Heart left ventricle (tissue), 16 donors: ENCODE measurements at regions not wholly inside any gene's neighbourhood (a gene's known extent, or its start where the extent isn't known, plus 50 kb on each side); places are given as distances from the start of the nearest gene placed in this dataset.
"Not testable (repeated sequence)": the region's sequence is repeated elsewhere in the genome, so short reads cannot be mapped to it uniquely, and the experiment has no call there.

Source experiments
- ATAC-seq, 4 donors: fragments of 200-7000 bp; cut with Tn5 transposase; one replicate each; pipeline ENCODE4 v1.9.1; 2020 to 2022; ENCODE audit warnings: moderate library complexity in 4 of 4, mild to moderate bottlenecking in 3 of 4, moderate number of reproducible peaks in 1 of 4
- DNase-seq, 5 donors: peaks; one replicate each; pipeline ENCODE4 v3.0.0-alpha.2; 2020
- H3K27ac ChIP-seq, 12 donors: fragments of 200-600 bp; sonication (generic) in 4 of 12; one replicate each; pipeline versions ENCODE4 v1.5.0 to v1.8.0; 2016 to 2022; ENCODE audit warnings: mild to moderate bottlenecking in 2 of 12
- H3K27me3 ChIP-seq, 9 donors: fragments of 200-600 bp; sonication (generic) in 2 of 9; one replicate each; pipeline versions ENCODE4 v1.5.1 to v1.8.0; 2016 to 2022; ENCODE audit warnings: mild to moderate bottlenecking in 3 of 9
- H3K36me3 ChIP-seq, 9 donors: fragments of 200-600 bp; sonication (generic) in 2 of 9; one replicate each; pipeline versions ENCODE4 v1.5.0 to v1.8.0; 2018 to 2022; ENCODE audit warnings: mild to moderate bottlenecking in 2 of 9
- H3K4me1 ChIP-seq, 12 donors: fragments of 200-600 bp; sonication (generic) in 4 of 12; one replicate each; pipeline versions ENCODE4 v1.5.0 to v1.8.0; 2016 to 2022; ENCODE audit warnings: mild to moderate bottlenecking in 3 of 12
- H3K4me3 ChIP-seq, 12 donors: fragments of 200-600 bp; sonication (generic) in 4 of 12; one replicate each; pipeline versions ENCODE4 v1.5.0 to v1.8.0; 2017 to 2022; ENCODE audit warnings: mild to moderate bottlenecking in 9 of 12, moderate library complexity in 4 of 12
- H3K9me3 ChIP-seq, 12 donors: fragments of 200-600 bp; sonication (generic) in 4 of 12; one replicate each; pipeline versions ENCODE4 v1.5.0 to v1.8.0; 2016 to 2022; ENCODE audit warnings: mild to moderate bottlenecking in 1 of 12
- POLR2A ChIP-seq, 2 donors: fragments of 450-650 bp; IDR thresholded peaks; one replicate each; pipeline ENCODE4 v1.6.1; 2017; ENCODE audit warnings: antibody characterized with exemption in 2 of 2, mild to moderate bottlenecking in 2 of 2, moderate library complexity in 2 of 2
- WGBS, 4 donors: extraction: QIAGEN DNeasy Blood & Tissue Kit in 2 of 4; methylation state at CpG; one replicate each; pipeline versions ENCODE4 v1.1.5 to v1.1.7; 2013 to 2018; 5-methylcytosine and 5-hydroxymethylcytosine counted together
- intact Hi-C, 10 donors: fragments of 100-400 bp; cut with DNase I; formaldehyde crosslinking; loops; one replicate each; pipeline versions ENCODE4 v1.11.1 to v1.14.2; 2022
- TF ChIP-seq, protein P1 (sequence below), 12 donors: fragments of 200-600 bp; sonication (generic) in 4 of 12; IDR thresholded peaks; one replicate each; pipeline versions ENCODE4 v1.5.0 to v1.8.0; 2018 to 2022; ENCODE audit warnings: antibody characterized with exemption in 12 of 12, mild to moderate bottlenecking in 5 of 12
- donor health status: ischemic (EF 13 %, LVEDD 7.1; RV severe dilation, severe dysfunction).
- donor health status: healthy with polysubstance abuse.
- donor health status: DM: no; HTN: yes; CAD: no.
- donor health status: DM: no; HTN: no; CAD: no.
- donor health status: ischemic (EF 25% LVEDD 6.9; RV normal size, moderate dysfunction).
- donor health status: ischemic (EF 25% LVEDD 5.7; RV mildly dilated, moderate dysfunction).
- donor health status: healthy.
- donor health status: DM: yes; HTN: yes; CAD: no.
- donor health status: ischemic (EF 35%, LVEDD 5.7; RV mildly dilated, moderate dysfunction).
- donor health status: nonischemic (EF 11% LVEDD 7.7; RV severe dilation, severe dysfunction).
- donor health status: DM: yes; HTN: yes; CAD: no.
- donor health status: PGD.
- donor health status: ischemic (EF 29% LVEDD 5.4; RV normal size, mild dysfunction).
- donor health status: nonischemic (EF 23%, LVEDD 6.1; RV moderate dilation, normal function).

DNA sequence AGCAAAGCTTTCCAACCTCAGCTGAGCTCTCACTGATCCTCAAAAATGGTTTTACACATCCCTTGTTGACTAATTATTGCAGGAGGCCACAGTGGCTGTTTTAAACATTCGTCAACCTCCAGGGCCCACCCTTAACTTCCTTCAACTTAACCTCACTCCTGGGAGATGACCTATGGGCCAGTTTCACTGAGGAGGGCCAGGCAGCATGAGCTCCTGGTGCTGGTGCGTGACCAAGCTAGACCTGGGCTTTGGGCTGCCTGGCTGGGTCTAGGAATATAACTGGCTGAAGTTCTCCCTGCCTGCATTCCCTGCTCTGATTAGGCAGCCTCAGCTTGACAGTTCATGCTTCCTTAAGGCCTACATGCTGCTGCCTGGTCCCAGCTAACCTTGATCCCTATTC lies 273.7 kb upstream of the ATP11B start:
- no peak for DNase-seq
- no peak for TF ChIP-seq POLR2A (IDR thresholded peaks at IDR 0.05)
- TF ChIP-seq, protein P1, sequence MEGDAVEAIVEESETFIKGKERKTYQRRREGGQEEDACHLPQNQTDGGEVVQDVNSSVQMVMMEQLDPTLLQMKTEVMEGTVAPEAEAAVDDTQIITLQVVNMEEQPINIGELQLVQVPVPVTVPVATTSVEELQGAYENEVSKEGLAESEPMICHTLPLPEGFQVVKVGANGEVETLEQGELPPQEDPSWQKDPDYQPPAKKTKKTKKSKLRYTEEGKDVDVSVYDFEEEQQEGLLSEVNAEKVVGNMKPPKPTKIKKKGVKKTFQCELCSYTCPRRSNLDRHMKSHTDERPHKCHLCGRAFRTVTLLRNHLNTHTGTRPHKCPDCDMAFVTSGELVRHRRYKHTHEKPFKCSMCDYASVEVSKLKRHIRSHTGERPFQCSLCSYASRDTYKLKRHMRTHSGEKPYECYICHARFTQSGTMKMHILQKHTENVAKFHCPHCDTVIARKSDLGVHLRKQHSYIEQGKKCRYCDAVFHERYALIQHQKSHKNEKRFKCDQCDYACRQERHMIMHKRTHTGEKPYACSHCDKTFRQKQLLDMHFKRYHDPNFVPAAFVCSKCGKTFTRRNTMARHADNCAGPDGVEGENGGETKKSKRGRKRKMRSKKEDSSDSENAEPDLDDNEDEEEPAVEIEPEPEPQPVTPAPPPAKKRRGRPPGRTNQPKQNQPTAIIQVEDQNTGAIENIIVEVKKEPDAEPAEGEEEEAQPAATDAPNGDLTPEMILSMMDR (IDR thresholded peaks at IDR 0.05), result no peak
- H3K27me3 ChIP-seq, result no peaks in the 10 kb centered on the region
- ATAC-seq, result no peak
- no peaks in the 10 kb centered on the region for H3K36me3 ChIP-seq
- H3K4me3 ChIP-seq, result no peak overlapping the region
- H3K4me1 ChIP-seq, result no peaks in the 10 kb centered on the region
- WGBS, 4 donors, result 83 to 90% (median 86%) methylated on average over 2 of the region's 2 CpGs
- no peaks in the 10 kb centered on the region for H3K9me3 ChIP-seq
- intact Hi-C loops, result no loop called here
- no peak overlapping the region for H3K27ac ChIP-seq

DNA sequence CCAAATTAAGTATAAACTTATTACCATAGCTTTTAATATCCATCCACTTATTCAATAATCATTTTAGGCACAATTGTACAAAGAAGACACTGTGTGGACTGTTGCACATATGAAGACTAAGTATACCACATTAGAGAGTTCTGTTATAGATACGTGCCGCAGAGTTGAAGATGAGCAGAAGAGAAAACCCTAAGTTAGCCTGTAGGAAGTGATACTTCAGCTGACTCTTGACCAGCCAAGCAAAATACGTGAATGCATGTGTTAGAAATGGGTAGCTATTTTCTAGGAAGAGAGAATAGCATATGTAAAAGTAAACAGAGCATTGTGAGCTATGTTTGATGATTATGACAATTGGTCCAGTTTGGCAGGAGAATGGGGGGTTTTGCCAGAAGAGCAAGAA lies 272.0 kb upstream of the ATP11B start:
- 83 to 91% (median 89%) methylated on average over 3 of the region's 3 CpGs for WGBS, 4 donors
- no peaks in the 10 kb centered on the region for H3K36me3 ChIP-seq
- no peak overlapping the region for H3K27ac ChIP-seq
- H3K27me3 ChIP-seq, result no peaks in the 10 kb centered on the region
- no peak for TF ChIP-seq POLR2A (IDR thresholded peaks at IDR 0.05)
- TF ChIP-seq, protein P1 (IDR thresholded peaks at IDR 0.05), result no peak
- no peak overlapping the region for H3K4me3 ChIP-seq
- no peaks in the 10 kb centered on the region for H3K4me1 ChIP-seq
- DNase-seq, result no peak
- H3K9me3 ChIP-seq, result no peaks in the 10 kb centered on the region
- ATAC-seq, result no peak
- intact Hi-C loops, result no loop called here

DNA sequence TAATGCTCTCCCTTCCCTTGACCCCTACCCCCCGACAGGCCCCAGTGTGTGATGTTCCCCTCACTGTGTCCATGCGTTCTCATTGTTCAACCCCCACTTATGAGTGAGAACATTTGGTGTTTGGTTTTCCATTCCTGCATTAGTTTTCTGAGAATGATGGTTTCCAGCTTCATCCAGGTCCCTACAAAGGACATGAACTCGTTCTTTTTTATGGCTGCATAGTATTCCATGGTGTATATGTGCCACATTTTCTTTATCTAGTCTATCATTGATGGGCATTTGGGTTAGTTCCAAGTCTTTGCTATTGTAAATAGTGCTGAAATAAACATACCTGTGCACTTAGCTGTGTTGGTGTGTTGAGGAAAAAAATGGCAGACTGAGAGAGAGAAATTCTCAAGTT lies 269.9 kb upstream of the ATP11B start:
- DNase-seq, H3K36me3 ChIP-seq, ATAC-seq, H3K4me1 ChIP-seq, H3K27ac ChIP-seq, H3K9me3 ChIP-seq, H3K4me3 ChIP-seq, H3K27me3 ChIP-seq, intact Hi-C loops: not testable (repeated sequence)
- WGBS, 4 donors, result 83 to 85% (median 85%) methylated on average over 3 of the region's 3 CpGs

DNA sequence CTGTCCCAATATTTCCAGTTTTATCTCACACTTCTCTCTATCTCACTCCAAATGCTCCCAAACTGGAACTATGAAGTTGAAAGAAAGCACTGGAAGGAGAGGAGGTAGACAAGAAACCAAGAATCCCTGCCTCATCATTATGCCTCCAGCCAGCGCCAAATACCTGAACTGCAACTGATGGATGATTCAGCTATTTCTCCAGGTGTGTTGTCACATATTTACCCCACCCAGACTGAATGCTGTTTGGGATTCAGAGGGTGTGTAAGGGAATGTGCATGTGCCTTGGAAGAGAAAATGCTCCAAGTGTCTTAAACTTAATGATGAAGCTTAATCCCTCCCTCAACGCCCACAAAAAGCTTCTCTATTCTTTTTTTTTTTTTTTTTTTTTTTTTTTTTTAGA lies 269.5 kb upstream of the ATP11B start:
- 77 to 90% (median 86%) methylated on average over 2 of the region's 2 CpGs for WGBS, 4 donors
- Histone ChIP-seq H3K27ac (no peak overlapping the region), H3K4me3 (no peak overlapping the region), H3K4me1 (no peaks in the 10 kb centered on the region), H3K9me3 (no peaks in the 10 kb centered on the region), H3K36me3 (no peaks in the 10 kb centered on the region), H3K27me3 (no peaks in the 10 kb centered on the region)
- ATAC-seq, result no peak
- DNase-seq, result no peak
- no peak for TF ChIP-seq POLR2A (IDR thresholded peaks at IDR 0.05)
- TF ChIP-seq, protein P1 (IDR thresholded peaks at IDR 0.05), result no peak
- intact Hi-C loops, result no loop called here

DNA sequence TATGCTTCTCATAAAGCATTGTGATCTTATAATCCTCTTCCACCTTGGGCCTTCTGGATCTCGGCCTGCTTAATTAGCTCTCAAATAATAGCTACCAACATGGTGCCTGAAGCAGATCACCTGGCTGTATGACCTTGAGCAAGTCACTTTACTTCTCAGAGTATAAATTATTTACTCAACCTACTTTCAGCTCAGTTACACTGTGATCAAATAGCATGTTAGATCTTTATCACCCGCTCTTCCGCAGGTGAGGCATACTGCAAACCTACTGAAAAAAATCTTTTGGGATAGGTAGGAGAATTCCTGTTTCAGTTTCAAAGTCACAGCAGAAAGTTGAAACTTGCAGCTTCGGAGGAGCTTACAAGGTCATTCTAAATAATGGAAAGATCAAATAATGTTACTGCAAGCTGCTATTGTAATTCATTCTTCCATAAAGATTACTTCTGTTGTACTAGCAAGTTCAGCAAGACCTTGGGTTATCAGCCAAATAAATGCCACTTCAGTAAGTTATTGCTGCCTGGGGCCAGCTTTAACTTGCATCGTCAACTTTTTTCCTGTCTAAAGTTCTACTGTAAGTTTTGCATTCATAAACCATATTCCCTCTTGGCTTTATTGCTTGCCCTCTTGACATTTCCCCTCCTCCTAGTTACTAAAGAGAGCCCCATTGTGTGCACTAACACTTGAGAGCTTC lies 268.4 kb upstream of the ATP11B start:
- Histone ChIP-seq H3K27me3 (no peaks in the 10 kb centered on the region), H3K27ac (no peak overlapping the region), H3K36me3 (no peaks in the 10 kb centered on the region), H3K9me3 (no peaks in the 10 kb centered on the region), H3K4me1 (no peaks in the 10 kb centered on the region), H3K4me3 (no peak overlapping the region)
- ATAC-seq (no peak), DNase-seq (no peak)
- intact Hi-C loops, result no loop called here
- 80 to 84% (median 82%) methylated on average over 5 of the region's 5 CpGs for WGBS, 4 donors
- no peak for TF ChIP-seq POLR2A (IDR thresholded peaks at IDR 0.05)
